AG10803 (cell line): ENCODE measurements at regions not wholly inside any gene's neighbourhood (a gene's known extent, or its start where the extent isn't known, plus 50 kb on each side); places are given as distances from the start of the nearest gene placed in this dataset.

Experiments
- DNase-seq: peaks from one replicate; pipeline ENCODE4 v3.0.0; 2010; ENCODE audit warnings: low read depth
- H3K4me3 ChIP-seq: 2 replicates; pipeline ENCODE4 v1.5.1; 2011; ENCODE audit warnings: mild to moderate bottlenecking, low read length, control low read depth
- TF ChIP-seq, protein P1 (sequence below): conservative IDR thresholded peaks from 2 replicates; pipeline ENCODE4 v1.5.1; 2011; ENCODE audit warnings: mild to moderate bottlenecking, low read length, control low read depth, inconsistent platforms

- no peak for DNase-seq
- no peak overlapping the region for H3K4me3 ChIP-seq
- TF ChIP-seq, protein P1, sequence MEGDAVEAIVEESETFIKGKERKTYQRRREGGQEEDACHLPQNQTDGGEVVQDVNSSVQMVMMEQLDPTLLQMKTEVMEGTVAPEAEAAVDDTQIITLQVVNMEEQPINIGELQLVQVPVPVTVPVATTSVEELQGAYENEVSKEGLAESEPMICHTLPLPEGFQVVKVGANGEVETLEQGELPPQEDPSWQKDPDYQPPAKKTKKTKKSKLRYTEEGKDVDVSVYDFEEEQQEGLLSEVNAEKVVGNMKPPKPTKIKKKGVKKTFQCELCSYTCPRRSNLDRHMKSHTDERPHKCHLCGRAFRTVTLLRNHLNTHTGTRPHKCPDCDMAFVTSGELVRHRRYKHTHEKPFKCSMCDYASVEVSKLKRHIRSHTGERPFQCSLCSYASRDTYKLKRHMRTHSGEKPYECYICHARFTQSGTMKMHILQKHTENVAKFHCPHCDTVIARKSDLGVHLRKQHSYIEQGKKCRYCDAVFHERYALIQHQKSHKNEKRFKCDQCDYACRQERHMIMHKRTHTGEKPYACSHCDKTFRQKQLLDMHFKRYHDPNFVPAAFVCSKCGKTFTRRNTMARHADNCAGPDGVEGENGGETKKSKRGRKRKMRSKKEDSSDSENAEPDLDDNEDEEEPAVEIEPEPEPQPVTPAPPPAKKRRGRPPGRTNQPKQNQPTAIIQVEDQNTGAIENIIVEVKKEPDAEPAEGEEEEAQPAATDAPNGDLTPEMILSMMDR, result no peak
These were observed 99.0 kb upstream of the FIGN start for GRCh38 chr2:163834841-163835240.

GRCh38 chr2:163834221-163834620, 98.4 kb upstream of the FIGN start:
- TF ChIP-seq, protein P1, result no peak
- H3K4me3 ChIP-seq, result no peak overlapping the region
- DNase-seq, result no peak

- TF ChIP-seq, protein P1, result no peak
These were observed 93.0 kb upstream of the FIGN start for GRCh38 chr2:163828771-163829170.

GRCh38 chr2:163822033-163822432, 86.2 kb upstream of the FIGN start:
- no peak overlapping the region for H3K4me3 ChIP-seq
- no peak for DNase-seq
- TF ChIP-seq, protein P1, result no peak

More at GRCh38 chr2:163828771-163829170, 93.0 kb upstream of the FIGN start:
- H3K4me3 ChIP-seq, result no peak overlapping the region
- no peak for DNase-seq

DNA sequence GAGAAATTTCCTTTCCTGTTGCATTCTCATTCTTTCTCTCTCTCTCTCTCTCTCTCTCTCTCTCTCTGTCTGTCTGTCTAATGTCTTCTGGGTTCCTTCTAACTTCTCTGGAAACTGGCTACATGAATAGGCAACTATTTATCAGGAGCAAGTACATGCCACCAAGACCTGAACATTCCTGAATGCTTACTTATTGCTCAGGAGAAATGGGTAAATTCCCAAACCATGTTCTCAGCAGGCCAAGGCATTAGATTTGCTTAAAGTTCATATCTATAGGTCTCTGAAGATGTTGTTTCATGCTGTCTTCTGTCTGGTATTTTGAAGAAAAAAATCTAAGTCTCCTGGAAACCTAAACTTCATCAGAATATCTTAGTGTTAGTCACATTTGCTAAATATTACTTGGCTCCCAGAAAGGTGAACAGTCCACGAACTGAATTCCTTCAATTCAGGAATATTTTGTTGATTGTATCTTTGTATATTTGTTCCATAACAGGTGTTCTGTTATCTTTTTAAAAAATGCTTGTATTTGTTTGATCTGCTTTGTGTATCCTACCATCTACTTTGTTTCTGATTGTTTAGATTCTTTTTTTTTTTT, 77.2 kb upstream of the FIGN start:
- TF ChIP-seq, protein P1, result no peak
- DNase-seq, result no peak
- no peak overlapping the region for H3K4me3 ChIP-seq

- no peak for DNase-seq
- TF ChIP-seq, protein P1, result no peak
- H3K4me3 ChIP-seq, result no peak overlapping the region
These were observed 72.6 kb upstream of the FIGN start for GRCh38 chr2:163808406-163808805.

DNA sequence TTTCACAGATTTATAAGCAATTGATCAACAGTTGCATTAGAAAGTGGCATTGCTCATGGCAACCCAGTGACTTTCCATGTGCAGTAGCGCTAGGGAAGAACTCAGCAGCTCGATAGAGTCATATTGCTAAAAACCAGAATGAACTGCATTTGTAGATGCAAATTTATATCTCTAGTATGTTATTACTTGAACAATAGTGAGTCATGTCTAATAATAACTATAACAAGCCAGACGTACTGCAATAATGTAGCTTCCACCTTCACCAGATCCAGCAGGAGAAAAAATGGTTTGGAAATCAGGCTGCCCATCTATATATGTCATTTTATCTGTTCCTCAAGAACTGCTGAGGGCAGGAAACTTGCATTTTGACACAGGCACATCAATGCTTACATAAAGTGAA, 66.5 kb upstream of the FIGN start:
- no peak for DNase-seq
- TF ChIP-seq, protein P1, result no peak
- no peak overlapping the region for H3K4me3 ChIP-seq
